HepG2 (cell line): ENCODE measurements at regions not wholly inside any gene's neighbourhood (a gene's known extent, or its start where the extent isn't known, plus 50 kb on each side); places are given as distances from the start of the nearest gene placed in this dataset.

Source experiments
- ATF3 ChIP-seq: sonication (generic); formaldehyde crosslinking; IDR thresholded peaks from 2 replicates; pipeline ENCODE4 v1.4.0; 2020; ENCODE audit warnings: missing genetic modification reagents
- CTCF ChIP-seq: sonication (generic); formaldehyde crosslinking; IDR thresholded peaks from 2 replicates; pipeline ENCODE4 v1.5.0; 2020; ENCODE audit warnings: mild to moderate bottlenecking, missing genetic modification reagents, moderate library complexity
- ETS1 ChIP-seq: sonication (generic); formaldehyde crosslinking; IDR thresholded peaks from 2 replicates; pipeline ENCODE4 v1.4.0; 2020; ENCODE audit warnings: missing genetic modification reagents
- FOSL1 ChIP-seq: sonication (generic); formaldehyde crosslinking; IDR thresholded peaks from 2 replicates; pipeline ENCODE4 v1.9.0; 2021; ENCODE audit warnings: missing genetic modification reagents, borderline replicate concordance
- FOXA3 ChIP-seq: IDR thresholded peaks from 2 replicates; pipeline ENCODE4 v1.6.1; 2016; ENCODE audit warnings: missing genetic modification reagents, missing compliant biosample characterization
- HMG20B ChIP-seq: conservative IDR thresholded peaks from 2 replicates; pipeline ENCODE4 v1.6.1; 2016; ENCODE audit warnings: missing genetic modification reagents, missing compliant biosample characterization
- HNF4A ChIP-seq: sonication (generic); formaldehyde crosslinking; IDR thresholded peaks from 2 replicates; pipeline ENCODE4 v1.4.0; 2020; ENCODE audit warnings: missing genetic modification reagents
- PRMT3 ChIP-seq: sonication (generic); formaldehyde crosslinking; IDR thresholded peaks from 2 replicates; pipeline ENCODE4 v1.8.1; 2022; ENCODE audit warnings: low read depth, mild to moderate bottlenecking, moderate library complexity, missing genetic modification reagents, borderline replicate concordance
- SAFB2 ChIP-seq: sonication (generic); formaldehyde crosslinking; IDR thresholded peaks from 2 replicates; pipeline ENCODE4 v1.5.1; 2020; ENCODE audit warnings: missing genetic modification reagents, low read depth, mild to moderate bottlenecking, borderline replicate concordance
- ZNF331 ChIP-seq: sonication (generic); formaldehyde crosslinking; IDR thresholded peaks from 2 replicates; pipeline ENCODE4 v1.4.0; 2020; ENCODE audit warnings: missing genetic modification reagents
- ZZZ3 ChIP-seq: sonication (generic); formaldehyde crosslinking; IDR thresholded peaks from 2 replicates; pipeline ENCODE4 v1.4.0; 2020; ENCODE audit warnings: missing genetic modification reagents, mild to moderate bottlenecking, borderline replicate concordance

DNA sequence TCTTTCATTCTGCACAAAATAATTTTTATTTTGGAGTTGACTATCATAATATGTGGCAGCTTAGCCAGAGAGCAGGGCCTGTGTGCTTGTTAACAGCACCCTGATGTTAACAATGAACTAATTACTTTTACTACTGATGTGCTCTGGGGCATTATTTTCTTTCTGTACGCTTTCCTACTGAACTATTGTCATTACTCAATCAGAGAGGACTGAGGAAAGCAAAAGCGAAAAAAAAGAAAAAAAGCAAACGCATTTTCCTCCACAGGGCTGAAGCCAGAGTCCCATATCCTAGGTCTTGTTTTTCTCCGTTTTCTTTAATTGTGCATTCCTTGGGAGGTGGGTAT is 221.2 kb downstream of the TTLL7 start:
- TF ChIP-seq CTCF (CRISPR knock-in tag): no peak
- no peak for TF ChIP-seq ATF3 (CRISPR knock-in tag)
- TF ChIP-seq HMG20B: no peak
- TF ChIP-seq ZZZ3 (CRISPR knock-in tag): no peak
- no peak for TF ChIP-seq ETS1
- TF ChIP-seq SAFB2 (CRISPR knock-in tag): no peak
- no peak for TF ChIP-seq FOSL1 (CRISPR knock-in tag)
- TF ChIP-seq ZNF331 (CRISPR knock-in tag): no peak
- no peak for TF ChIP-seq FOXA3 (CRISPR knock-in tag)
- no peak for TF ChIP-seq HNF4A
- no peak for TF ChIP-seq PRMT3 (CRISPR knock-in tag)
